NCI-H2171 treated with DMSO at 0.1 percent for 48 hours (cell line): ENCODE measurements at regions not wholly inside any gene's neighbourhood (a gene's known extent, or its start where the extent isn't known, plus 50 kb on each side); places are given as distances from the start of the nearest gene placed in this dataset.

Experiments used
- DNase-seq: peaks from one replicate; lab custom pipeline; 2025; lab: John Stamatoyannopoulos, UW

GRCh38 chr1:87165177-87165576 lies 163.5 kb upstream of the LMO4 start:
- DNase-seq: no peak

- no peak for DNase-seq
These were observed 161.4 kb upstream of the LMO4 start for GRCh38 chr1:87167157-87167789.

GRCh38 chr1:87167848-87168525 lies 160.7 kb upstream of the LMO4 start:
- DNase-seq: no peak

- DNase-seq: no peak
These were observed 159.3 kb upstream of the LMO4 start for GRCh38 chr1:87169263-87169910.

- no peak for DNase-seq
These were observed 158.5 kb upstream of the LMO4 start for GRCh38 chr1:87170157-87170556.

- no peak for DNase-seq
These were observed 157.6 kb upstream of the LMO4 start for GRCh38 chr1:87170931-87171598.

- no peak for DNase-seq
These were observed 155.4 kb upstream of the LMO4 start for GRCh38 chr1:87173231-87173630.

GRCh38 chr1:87174724-87175245 lies 153.9 kb upstream of the LMO4 start:
- DNase-seq: no peak

GRCh38 chr1:87176087-87176486 lies 152.6 kb upstream of the LMO4 start:
- no peak for DNase-seq

GRCh38 chr1:87176514-87176913 lies 152.2 kb upstream of the LMO4 start:
- no peak for DNase-seq

- no peak for DNase-seq
These were observed 150.2 kb upstream of the LMO4 start for GRCh38 chr1:87178441-87178840.

- no peak for DNase-seq
These were observed 149.4 kb upstream of the LMO4 start for GRCh38 chr1:87179076-87179810.

GRCh38 chr1:87179851-87180519 lies 148.7 kb upstream of the LMO4 start:
- DNase-seq: no peak

- DNase-seq: no peak
These were observed 148.0 kb upstream of the LMO4 start for GRCh38 chr1:87180682-87181081.

- no peak for DNase-seq
These were observed 146.1 kb upstream of the LMO4 start for GRCh38 chr1:87182611-87183010.

- DNase-seq: no peak
These were observed 143.6 kb upstream of the LMO4 start for GRCh38 chr1:87185077-87185476.

- no peak for DNase-seq
These were observed 142.3 kb upstream of the LMO4 start for GRCh38 chr1:87186346-87186745.

- no peak for DNase-seq
These were observed 140.0 kb upstream of the LMO4 start for GRCh38 chr1:87188640-87189039.

- no peak for DNase-seq
These were observed 138.3 kb upstream of the LMO4 start for GRCh38 chr1:87190402-87190801.

GRCh38 chr1:87191646-87192045 lies 137.0 kb upstream of the LMO4 start:
- DNase-seq: no peak

- no peak for DNase-seq
These were observed 134.4 kb upstream of the LMO4 start for GRCh38 chr1:87194271-87194774.
